Neural crest cell (in vitro differentiated cells): ENCODE measurements at regions not wholly inside any gene's neighbourhood (a gene's known extent, or its start where the extent isn't known, plus 50 kb on each side); places are given as distances from the start of the nearest gene placed in this dataset.

Experiments
- DNase-seq: peaks from one replicate; pipeline ENCODE4 v3.0.0; 2021; ENCODE audit warnings: low read depth, mixed read lengths, low spot score
- H3K27ac Mint-ChIP-seq: one replicate; pipeline ENCODE4 v1.8.0; 2021; ENCODE audit warnings: mild to moderate bottlenecking, mixed read lengths; ENCODE audit not compliant: unreplicated experiment
- H3K27me3 Mint-ChIP-seq: 2 replicates; pipeline ENCODE4 v1.8.0; 2021; ENCODE audit warnings: low read depth, mild to moderate bottlenecking, mixed read lengths
- H3K36me3 Mint-ChIP-seq: 2 replicates; pipeline ENCODE4 v1.8.0; 2021; ENCODE audit warnings: low read depth, mild to moderate bottlenecking, mixed read lengths
- H3K4me1 Mint-ChIP-seq: 2 replicates; pipeline ENCODE4 v1.8.0; 2021; ENCODE audit warnings: mixed read lengths
- H3K4me3 Mint-ChIP-seq: one replicate; pipeline ENCODE4 v1.8.0; 2021; ENCODE audit warnings: mild to moderate bottlenecking, mixed read lengths
- H3K9me3 Mint-ChIP-seq: 2 replicates; pipeline ENCODE4 v1.8.0; 2021; ENCODE audit warnings: mixed read lengths
- TF ChIP-seq, protein P1 (sequence below): fragments of 200-600 bp; sonication (generic); conservative IDR thresholded peaks from 2 replicates; pipeline ENCODE4 v1.5.0; 2021; ENCODE audit warnings: antibody characterized with exemption, mild to moderate bottlenecking

DNA sequence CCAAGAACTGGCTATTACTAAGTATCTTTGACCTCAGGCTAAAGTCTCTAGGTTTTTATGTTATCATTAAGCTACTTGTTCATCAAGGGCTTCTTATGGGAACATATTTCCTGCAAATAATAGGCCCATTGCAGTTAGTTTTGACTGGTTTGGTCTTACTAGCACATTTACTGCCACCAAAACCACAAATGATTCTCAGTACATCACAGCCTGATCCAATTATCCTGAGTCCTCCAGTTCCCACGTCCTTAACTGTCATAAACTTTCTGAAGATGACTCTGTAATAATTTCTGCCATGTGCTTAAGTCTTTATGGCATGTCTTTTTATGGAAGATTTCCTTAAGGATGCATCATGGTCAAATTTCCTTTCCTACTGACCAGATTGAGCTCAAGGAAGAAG lies 123.3 kb upstream of the TANK start:
- no peak overlapping the region for H3K4me3 Mint-ChIP-seq
- TF ChIP-seq, protein P1, sequence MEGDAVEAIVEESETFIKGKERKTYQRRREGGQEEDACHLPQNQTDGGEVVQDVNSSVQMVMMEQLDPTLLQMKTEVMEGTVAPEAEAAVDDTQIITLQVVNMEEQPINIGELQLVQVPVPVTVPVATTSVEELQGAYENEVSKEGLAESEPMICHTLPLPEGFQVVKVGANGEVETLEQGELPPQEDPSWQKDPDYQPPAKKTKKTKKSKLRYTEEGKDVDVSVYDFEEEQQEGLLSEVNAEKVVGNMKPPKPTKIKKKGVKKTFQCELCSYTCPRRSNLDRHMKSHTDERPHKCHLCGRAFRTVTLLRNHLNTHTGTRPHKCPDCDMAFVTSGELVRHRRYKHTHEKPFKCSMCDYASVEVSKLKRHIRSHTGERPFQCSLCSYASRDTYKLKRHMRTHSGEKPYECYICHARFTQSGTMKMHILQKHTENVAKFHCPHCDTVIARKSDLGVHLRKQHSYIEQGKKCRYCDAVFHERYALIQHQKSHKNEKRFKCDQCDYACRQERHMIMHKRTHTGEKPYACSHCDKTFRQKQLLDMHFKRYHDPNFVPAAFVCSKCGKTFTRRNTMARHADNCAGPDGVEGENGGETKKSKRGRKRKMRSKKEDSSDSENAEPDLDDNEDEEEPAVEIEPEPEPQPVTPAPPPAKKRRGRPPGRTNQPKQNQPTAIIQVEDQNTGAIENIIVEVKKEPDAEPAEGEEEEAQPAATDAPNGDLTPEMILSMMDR: no peak
- H3K4me1 Mint-ChIP-seq: no peaks in the 10 kb centered on the region
- DNase-seq: no peak
- H3K27me3 Mint-ChIP-seq: no peaks in the 10 kb centered on the region
- peaks cover 4% of the 10 kb centered on the region for H3K9me3 Mint-ChIP-seq
- no peaks in the 10 kb centered on the region for H3K36me3 Mint-ChIP-seq
- H3K27ac Mint-ChIP-seq: no peak overlapping the region

DNA sequence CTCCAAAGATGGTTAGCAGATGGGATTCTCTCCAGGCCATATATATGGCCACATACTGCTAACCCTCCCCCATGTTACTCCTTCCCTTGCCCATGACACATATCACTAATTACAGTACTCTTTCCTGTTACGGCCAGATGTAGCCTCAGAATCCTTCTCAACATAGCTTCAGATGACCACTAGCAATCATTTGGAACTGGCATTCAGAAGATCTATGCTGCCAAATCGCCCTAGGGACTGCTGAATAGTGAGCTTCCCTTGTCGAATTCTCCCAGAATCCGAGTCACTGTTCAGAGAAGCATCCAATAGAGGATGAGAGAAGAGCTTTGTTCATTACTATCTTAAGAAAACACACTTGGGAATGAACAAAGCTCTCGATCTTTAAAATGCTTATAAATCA lies 121.2 kb upstream of the TANK start:
- TF ChIP-seq, protein P1: no peak
- Mint-ChIP-seq H3K27ac (no peak overlapping the region), H3K4me3 (no peak overlapping the region), H3K27me3 (no peaks in the 10 kb centered on the region), H3K9me3 (peaks cover 4% of the 10 kb centered on the region), H3K4me1 (peaks cover 19% of the 10 kb centered on the region), H3K36me3 (no peaks in the 10 kb centered on the region)
- DNase-seq: no peak

DNA sequence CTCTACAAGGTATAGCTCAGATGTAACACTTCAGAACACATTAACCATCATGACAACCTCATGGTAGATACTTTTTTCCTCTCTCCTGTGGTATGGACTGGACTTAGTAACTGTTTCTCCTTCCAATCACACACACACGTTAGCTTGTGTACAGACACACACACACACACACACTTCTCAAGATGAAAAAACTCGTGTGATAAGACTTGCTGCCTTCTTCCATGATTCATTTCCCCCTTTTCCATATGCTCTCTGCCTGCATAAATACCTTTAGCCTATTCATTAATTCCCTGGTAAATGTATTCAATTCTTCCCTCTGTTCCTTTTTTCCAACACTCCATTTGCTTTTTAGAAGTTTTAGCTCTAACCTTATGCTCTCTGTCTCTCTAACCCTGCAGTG lies 118.9 kb upstream of the TANK start:
- no peaks in the 10 kb centered on the region for H3K9me3 Mint-ChIP-seq
- TF ChIP-seq, protein P1: no peak
- H3K27ac Mint-ChIP-seq: no peak overlapping the region
- H3K4me1 Mint-ChIP-seq: peaks cover 24% of the 10 kb centered on the region
- H3K36me3 Mint-ChIP-seq: no peaks in the 10 kb centered on the region
- no peaks in the 10 kb centered on the region for H3K27me3 Mint-ChIP-seq
- H3K4me3 Mint-ChIP-seq: no peak overlapping the region
- no peak for DNase-seq

DNA sequence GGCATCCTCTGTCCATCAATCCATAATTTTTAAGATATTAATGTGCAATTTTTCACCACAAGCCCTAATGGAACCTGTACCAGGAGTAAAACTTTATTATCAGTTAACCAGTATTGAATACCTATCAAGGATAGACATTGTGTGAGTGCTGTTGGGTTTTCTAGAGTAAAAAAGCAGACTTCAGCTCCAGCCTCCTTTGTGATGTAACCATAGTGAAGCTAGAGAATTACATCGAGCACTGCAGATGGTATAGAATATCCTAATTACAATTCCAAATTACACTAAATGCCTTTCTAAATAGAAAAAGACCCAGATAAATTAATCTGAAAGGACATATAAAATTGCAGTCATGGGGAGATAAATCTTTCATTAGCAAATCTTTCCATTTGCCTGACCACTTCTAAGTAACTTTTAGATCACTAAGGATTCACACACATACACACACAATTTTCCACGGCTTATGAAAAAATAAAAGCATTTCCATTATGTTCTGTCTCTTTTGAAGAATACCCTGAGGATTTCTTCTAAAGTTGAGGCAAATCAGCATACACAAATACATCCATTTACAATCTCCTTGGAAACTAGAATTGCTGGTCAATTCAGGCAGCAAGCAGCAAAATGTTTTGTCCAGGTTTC lies 117.1 kb upstream of the TANK start:
- TF ChIP-seq, protein P1: no peak
- H3K4me1 Mint-ChIP-seq: peaks cover 24% of the 10 kb centered on the region
- H3K36me3 Mint-ChIP-seq: no peaks in the 10 kb centered on the region
- no peaks in the 10 kb centered on the region for H3K9me3 Mint-ChIP-seq
- H3K27me3 Mint-ChIP-seq: no peaks in the 10 kb centered on the region
- no peak for DNase-seq
- no peak overlapping the region for H3K4me3 Mint-ChIP-seq
- H3K27ac Mint-ChIP-seq: peak overlapping the region; percentile 64

DNA sequence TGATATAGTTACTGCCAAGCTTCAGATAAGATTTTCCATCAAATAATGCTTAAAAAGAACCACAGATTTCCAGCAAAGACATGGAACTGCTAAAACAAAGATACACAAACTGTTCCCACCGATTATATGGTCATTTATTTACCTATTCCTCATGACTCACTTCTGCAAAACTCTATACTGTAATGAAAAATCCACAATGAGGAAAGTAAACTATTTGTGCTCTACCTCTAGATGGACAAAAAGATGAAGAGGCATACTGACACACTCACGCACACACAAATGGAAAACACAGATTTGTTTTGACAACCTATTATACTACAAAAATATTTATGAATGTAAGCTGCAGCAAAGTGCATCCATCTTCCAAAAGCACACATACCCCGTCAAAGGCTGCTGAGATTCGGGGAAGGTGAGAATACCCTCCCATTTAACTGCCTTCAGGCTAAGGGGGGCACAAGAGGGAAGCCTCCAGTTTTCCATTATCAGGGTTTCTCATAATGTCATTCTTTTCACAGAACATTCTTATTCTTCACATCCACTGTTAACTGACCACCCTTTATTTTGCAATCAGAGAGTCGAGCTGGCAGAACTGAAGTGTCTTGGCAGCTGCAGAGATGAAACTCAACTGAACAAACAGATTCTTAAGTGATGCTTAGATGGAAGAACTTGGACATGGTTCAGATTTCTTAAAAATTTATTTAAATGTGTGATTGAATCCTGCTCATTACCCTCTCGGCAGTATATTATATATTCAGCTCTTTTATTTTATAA lies 115.9 kb upstream of the TANK start:
- H3K27me3 Mint-ChIP-seq: no peaks in the 10 kb centered on the region
- H3K9me3 Mint-ChIP-seq: no peaks in the 10 kb centered on the region
- no peak overlapping the region for H3K4me3 Mint-ChIP-seq
- H3K4me1 Mint-ChIP-seq: peaks cover 24% of the 10 kb centered on the region
- DNase-seq: no peak
- no peak overlapping the region for H3K27ac Mint-ChIP-seq
- H3K36me3 Mint-ChIP-seq: no peaks in the 10 kb centered on the region
- TF ChIP-seq, protein P1: no peak
